ENCODE measurements at regions not wholly inside any gene's neighbourhood (a gene's known extent, or its start where the extent isn't known, plus 50 kb on each side); places are given as distances from the start of the nearest gene placed in this dataset.
A peak's percentile ranks its signal among the peaks of the same experiment; 100 is the strongest.
"Not testable (repeated sequence)": the region's sequence is repeated elsewhere in the genome, so short reads cannot be mapped to it uniquely, and the experiment has no call there.

- DNase-seq, result no peak
Observed at GRCh38 chr6:15827496-15828255, 164.8 kb upstream of the DTNBP1 start.

GRCh38 chr6:15826814-15827318 lies 164.0 kb upstream of the DTNBP1 start:
- no peak for DNase-seq

- no peak for DNase-seq
Observed at GRCh38 chr6:15825332-15825930, 162.6 kb upstream of the DTNBP1 start.

GRCh38 chr6:15824811-15825210 lies 162.0 kb upstream of the DTNBP1 start:
- no peak for DNase-seq

GRCh38 chr6:15823838-15824414 lies 161.1 kb upstream of the DTNBP1 start:
- no peak for DNase-seq

- DNase-seq, result no peak
Observed at GRCh38 chr6:15822835-15823234, 160.0 kb upstream of the DTNBP1 start.

GRCh38 chr6:15819841-15820240 lies 157.0 kb upstream of the DTNBP1 start:
- no peak for DNase-seq

- no peak for DNase-seq
Observed at GRCh38 chr6:15819226-15819625, 156.4 kb upstream of the DTNBP1 start.

- DNase-seq, result no peak
Observed at GRCh38 chr6:15818491-15818890, 155.7 kb upstream of the DTNBP1 start.

GRCh38 chr6:15818044-15818443 lies 155.2 kb upstream of the DTNBP1 start:
- no peak for DNase-seq

- DNase-seq, result no peak
Observed at GRCh38 chr6:15817100-15817499, 154.3 kb upstream of the DTNBP1 start.

GRCh38 chr6:15816661-15817060 lies 153.8 kb upstream of the DTNBP1 start:
- no peak for DNase-seq

GRCh38 chr6:15813698-15814097 lies 150.9 kb upstream of the DTNBP1 start:
- DNase-seq, result not testable (repeated sequence)

- no peak for DNase-seq
Observed at GRCh38 chr6:15811107-15811506, 148.3 kb upstream of the DTNBP1 start.

GRCh38 chr6:15810618-15811017 lies 147.8 kb upstream of the DTNBP1 start:
- no peak for DNase-seq

GRCh38 chr6:15809367-15809766 lies 146.5 kb upstream of the DTNBP1 start:
- no peak for DNase-seq

- DNase-seq, result no peak
Observed at GRCh38 chr6:15804164-15805154, 141.6 kb upstream of the DTNBP1 start.

GRCh38 chr6:15802466-15802865 lies 139.6 kb upstream of the DTNBP1 start:
- DNase-seq, result no peak

- no peak for DNase-seq
Observed at GRCh38 chr6:15801912-15802311, 139.1 kb upstream of the DTNBP1 start.

- DNase-seq, result peak; percentile 55
Observed at GRCh38 chr6:15800841-15801617, 138.2 kb upstream of the DTNBP1 start.

- no peak for DNase-seq
Observed at GRCh38 chr6:15798533-15799255, 135.9 kb upstream of the DTNBP1 start.
